ENCODE measurements at regions not wholly inside any gene's neighbourhood (a gene's known extent, or its start where the extent isn't known, plus 50 kb on each side); places are given as distances from the start of the nearest gene placed in this dataset.

DNA sequence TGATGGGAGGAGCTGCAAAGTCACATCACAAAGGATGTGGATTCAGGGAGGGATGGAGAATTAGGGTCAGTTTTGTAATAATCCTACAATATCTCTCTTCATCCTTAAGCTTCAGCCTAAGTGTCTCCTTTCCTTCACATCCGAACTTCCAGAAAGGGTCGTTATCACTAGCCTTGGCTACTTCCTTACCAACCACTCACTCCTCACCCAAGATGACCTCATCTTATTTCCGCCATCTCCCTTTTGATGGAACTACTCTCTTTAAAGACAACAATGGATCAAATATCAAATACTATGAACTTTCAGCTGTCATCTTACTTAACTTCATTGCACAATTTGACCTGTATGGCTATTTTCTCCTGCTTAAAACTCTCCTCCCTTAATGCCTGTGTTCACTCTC lies 69.6 kb upstream of the BARHL2 start:
- Histone ChIP-seq H3K27me3 (peaks cover 0 to 3% (median 0%) of the 10 kb centered on the region in 3 donors), H3K4me3 (no peak overlapping the region), H3K36me3 (no peaks in the 10 kb centered on the region), H3K9me3 (peaks cover 0 to 3% (median 0%) of the 10 kb centered on the region in 4 donors), H3K4me1 (no peaks in the 10 kb centered on the region), H3K27ac (no peak overlapping the region)
- no peak for DNase-seq
- TF ChIP-seq POLR2AphosphoS5 (IDR thresholded peaks at IDR 0.05) = no peak
- TF ChIP-seq, protein P1, sequence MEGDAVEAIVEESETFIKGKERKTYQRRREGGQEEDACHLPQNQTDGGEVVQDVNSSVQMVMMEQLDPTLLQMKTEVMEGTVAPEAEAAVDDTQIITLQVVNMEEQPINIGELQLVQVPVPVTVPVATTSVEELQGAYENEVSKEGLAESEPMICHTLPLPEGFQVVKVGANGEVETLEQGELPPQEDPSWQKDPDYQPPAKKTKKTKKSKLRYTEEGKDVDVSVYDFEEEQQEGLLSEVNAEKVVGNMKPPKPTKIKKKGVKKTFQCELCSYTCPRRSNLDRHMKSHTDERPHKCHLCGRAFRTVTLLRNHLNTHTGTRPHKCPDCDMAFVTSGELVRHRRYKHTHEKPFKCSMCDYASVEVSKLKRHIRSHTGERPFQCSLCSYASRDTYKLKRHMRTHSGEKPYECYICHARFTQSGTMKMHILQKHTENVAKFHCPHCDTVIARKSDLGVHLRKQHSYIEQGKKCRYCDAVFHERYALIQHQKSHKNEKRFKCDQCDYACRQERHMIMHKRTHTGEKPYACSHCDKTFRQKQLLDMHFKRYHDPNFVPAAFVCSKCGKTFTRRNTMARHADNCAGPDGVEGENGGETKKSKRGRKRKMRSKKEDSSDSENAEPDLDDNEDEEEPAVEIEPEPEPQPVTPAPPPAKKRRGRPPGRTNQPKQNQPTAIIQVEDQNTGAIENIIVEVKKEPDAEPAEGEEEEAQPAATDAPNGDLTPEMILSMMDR (IDR thresholded peaks at IDR 0.05) = no peak
- TF ChIP-seq EP300 (IDR thresholded peaks at IDR 0.05) = no peak
- TF ChIP-seq POLR2A (IDR thresholded peaks at IDR 0.05) = no peak
- intact Hi-C loops (cut with DNase I) = no loop called here
- 79 to 81% methylated on average over 3 of the region's 3 CpGs for WGBS, 2 donors

DNA sequence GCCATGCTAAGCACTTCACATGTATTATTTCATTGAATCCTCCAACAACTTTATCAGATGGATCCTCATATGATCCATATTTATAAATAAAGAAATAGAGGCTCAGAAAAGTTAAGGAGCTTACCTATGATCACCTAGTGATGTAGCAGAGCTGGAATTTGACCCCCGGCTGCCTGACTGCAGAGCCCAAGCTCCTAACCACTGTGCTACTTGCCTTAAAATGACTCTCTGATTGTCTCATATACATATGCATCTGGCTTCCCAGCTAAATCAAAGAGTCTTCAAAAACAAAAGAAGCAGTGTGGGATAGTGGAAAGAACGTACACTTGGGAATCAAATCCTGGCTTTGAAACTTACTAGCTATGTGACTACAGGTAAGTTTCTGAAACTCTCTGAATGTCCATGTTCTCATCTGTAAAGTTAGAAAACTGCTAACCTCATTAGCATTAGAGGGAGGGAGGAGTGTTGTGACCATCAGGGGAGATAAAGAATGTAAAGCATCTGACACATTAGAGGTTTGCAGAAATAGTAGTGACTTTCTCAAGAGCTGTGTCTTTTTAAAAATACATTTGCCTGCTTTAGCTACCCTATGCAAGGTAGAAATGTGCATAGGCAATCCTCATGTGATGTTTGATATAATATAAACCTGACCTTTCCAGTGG lies 67.2 kb upstream of the BARHL2 start:
- no peak overlapping the region for H3K4me3 ChIP-seq
- H3K27ac ChIP-seq = no peak overlapping the region
- no peaks in the 10 kb centered on the region for H3K27me3 ChIP-seq
- 58 to 80% methylated on average over 2 of the region's 2 CpGs for WGBS, 2 donors
- H3K36me3 ChIP-seq = no peaks in the 10 kb centered on the region
- no peaks in the 10 kb centered on the region for H3K9me3 ChIP-seq
- no peak for DNase-seq
- intact Hi-C loops (cut with DNase I) = no loop called here
- no peaks in the 10 kb centered on the region for H3K4me1 ChIP-seq
- TF ChIP-seq POLR2AphosphoS5 (IDR thresholded peaks at IDR 0.05) (no peak), POLR2A (IDR thresholded peaks at IDR 0.05) (no peak), EP300 (IDR thresholded peaks at IDR 0.05) (no peak)
- TF ChIP-seq, protein P1 (IDR thresholded peaks at IDR 0.05) = no peak

GRCh38 chr1:90783181-90783580 lies 66.1 kb upstream of the BARHL2 start:
- no peak for TF ChIP-seq POLR2A (IDR thresholded peaks at IDR 0.05)
- TF ChIP-seq POLR2AphosphoS5 (IDR thresholded peaks at IDR 0.05) = no peak
- no peak for TF ChIP-seq EP300 (IDR thresholded peaks at IDR 0.05)
- TF ChIP-seq, protein P1 (IDR thresholded peaks at IDR 0.05) = no peak
- H3K4me3 ChIP-seq = no peak overlapping the region
- no peak overlapping the region for H3K27ac ChIP-seq
- no peaks in the 10 kb centered on the region for H3K27me3 ChIP-seq
- no peak for DNase-seq
- H3K36me3 ChIP-seq = no peaks in the 10 kb centered on the region
- 70 to 83% methylated on average over 6 of the region's 6 CpGs for WGBS, 2 donors
- intact Hi-C loops (cut with DNase I) = no loop called here
- H3K4me1 ChIP-seq = no peaks in the 10 kb centered on the region
- no peaks in the 10 kb centered on the region for H3K9me3 ChIP-seq

- Histone ChIP-seq H3K36me3 (no peaks in the 10 kb centered on the region), H3K4me3 (no peak overlapping the region), H3K4me1 (no peaks in the 10 kb centered on the region), H3K9me3 (no peaks in the 10 kb centered on the region), H3K27ac (no peak overlapping the region), H3K27me3 (no peaks in the 10 kb centered on the region)
- 85 to 87% methylated on average over 2 of the region's 2 CpGs for WGBS, 2 donors
- no peak for DNase-seq
- intact Hi-C loops (cut with DNase I) = no loop called here
- TF ChIP-seq POLR2A (IDR thresholded peaks at IDR 0.05) = no peak
- TF ChIP-seq, protein P1 (IDR thresholded peaks at IDR 0.05) = no peak
- TF ChIP-seq POLR2AphosphoS5 (IDR thresholded peaks at IDR 0.05) = no peak
- TF ChIP-seq EP300 (IDR thresholded peaks at IDR 0.05) = no peak
Observed at GRCh38 chr1:90782046-90782445, 64.9 kb upstream of the BARHL2 start.

DNA sequence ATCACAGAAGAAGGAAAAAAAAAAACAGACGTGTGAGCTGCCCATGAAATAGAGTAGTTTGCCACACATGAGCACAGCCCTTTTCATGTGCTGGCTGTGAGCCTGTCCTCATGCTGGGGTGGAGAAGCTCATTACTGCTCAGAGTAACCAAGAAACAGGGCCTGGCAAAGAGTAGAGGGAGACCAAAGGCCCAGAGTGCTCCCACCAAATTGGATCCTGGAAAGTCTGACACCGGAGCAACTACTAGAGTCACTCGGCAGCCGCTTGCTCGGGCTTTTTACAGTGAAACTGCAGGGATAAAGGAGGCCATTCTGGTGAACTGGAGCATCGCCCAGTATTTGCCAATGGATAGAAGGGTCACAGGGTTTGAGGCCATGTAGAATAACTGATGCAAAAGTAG lies 64.4 kb upstream of the BARHL2 start:
- no peak for DNase-seq
- no peak overlapping the region for H3K27ac ChIP-seq
- WGBS, 2 donors = 63 to 71% methylated on average over 6 of the region's 6 CpGs
- no peaks in the 10 kb centered on the region for H3K36me3 ChIP-seq
- no peaks in the 10 kb centered on the region for H3K27me3 ChIP-seq
- intact Hi-C loops (cut with DNase I) = no loop called here
- H3K9me3 ChIP-seq = no peaks in the 10 kb centered on the region
- H3K4me1 ChIP-seq = no peaks in the 10 kb centered on the region
- H3K4me3 ChIP-seq = no peak overlapping the region
- TF ChIP-seq, protein P1 (IDR thresholded peaks at IDR 0.05) = no peak
- no peak for TF ChIP-seq POLR2A (IDR thresholded peaks at IDR 0.05)
- no peak for TF ChIP-seq EP300 (IDR thresholded peaks at IDR 0.05)
- no peak for TF ChIP-seq POLR2AphosphoS5 (IDR thresholded peaks at IDR 0.05)
